ENCODE measurements at regions not wholly inside any gene's neighbourhood (a gene's known extent, or its start where the extent isn't known, plus 50 kb on each side); places are given as distances from the start of the nearest gene placed in this dataset.

- Histone ChIP-seq H3K9me2 (ENCODE audit: insufficient read depth, low read length) (no peaks in the 10 kb centered on the region), H3K4me2 (ENCODE audit: low read length) (no peak overlapping the region), H3K9ac (ENCODE audit: low read length) (no peak overlapping the region), H2AFZ (ENCODE audit: low read depth, low read length) (no peak overlapping the region), H3K27ac (ENCODE audit: low read length) (no peak overlapping the region), H4K20me1 (ENCODE audit: insufficient read depth) (no peaks in the 10 kb centered on the region), H3K9me3 (ENCODE audit: low read length) (no peaks in the 10 kb centered on the region), H3F3A (ENCODE audit: insufficient read depth, low read length, poor library complexity, severe bottlenecking) (no peaks in the 10 kb centered on the region), H3K36me3 (ENCODE audit: insufficient read depth, low read length) (no peaks in the 10 kb centered on the region), H3K4me3 (ENCODE audit: low read length) (no peak overlapping the region), H3K27me3 (ENCODE audit: insufficient read depth, low read depth, low read length) (no peaks in the 10 kb centered on the region), H3K79me2 (replicated peaks; ENCODE audit: insufficient read depth, low read length) (no peaks in the 10 kb centered on the region)
- TF ChIP-seq EZH2 (IDR thresholded peaks at IDR 0.05; ENCODE audit: borderline replicate concordance, insufficient read depth, low read length, poor library complexity, severe bottlenecking) (no peak), EP300 (conservative IDR thresholded peaks at IDR 0.05; ENCODE audit: poor library complexity, severe bottlenecking) (no peak), CTCF (IDR thresholded peaks at IDR 0.05; ENCODE audit: poor library complexity, severe bottlenecking) (no peak), MXI1 (conservative IDR thresholded peaks at IDR 0.05; ENCODE audit: poor library complexity, severe bottlenecking) (no peak), SMC3 (conservative IDR thresholded peaks at IDR 0.05; ENCODE audit: poor library complexity) (no peak), RAD21 (conservative IDR thresholded peaks at IDR 0.05) (no peak), REST (IDR thresholded peaks at IDR 0.05; ENCODE audit: borderline replicate concordance) (no peak), POLR2AphosphoS5 (IDR thresholded peaks at IDR 0.05) (no peak), TAF1 (IDR thresholded peaks at IDR 0.05; ENCODE audit: low read depth) (no peak)
These were observed 806.2 kb downstream of the NTRK3 start for GRCh38 chr15:87450314-87450713.

GRCh38 chr15:87439090-87439489, 817.4 kb downstream of the NTRK3 start:
- Histone ChIP-seq H3K9ac (ENCODE audit: low read length) (no peak overlapping the region), H3K4me3 (ENCODE audit: low read length) (no peak overlapping the region)

More at GRCh38 chr15:87439090-87439489, 817.4 kb downstream of the NTRK3 start:
- H3K27me3 ChIP-seq (ENCODE audit: insufficient read depth, low read depth, low read length), result no peaks in the 10 kb centered on the region
- H2AFZ ChIP-seq (ENCODE audit: low read depth, low read length), result no peak overlapping the region
- no peaks in the 10 kb centered on the region for H4K20me1 ChIP-seq (ENCODE audit: insufficient read depth)
- H3K4me2 ChIP-seq (ENCODE audit: low read length), result no peak overlapping the region
- no peaks in the 10 kb centered on the region for H3F3A ChIP-seq (ENCODE audit: insufficient read depth, low read length, poor library complexity, severe bottlenecking)
- no peaks in the 10 kb centered on the region for H3K79me2 ChIP-seq (replicated peaks; ENCODE audit: insufficient read depth, low read length)
- H3K9me2 ChIP-seq (ENCODE audit: insufficient read depth, low read length), result no peaks in the 10 kb centered on the region
- H3K27ac ChIP-seq (ENCODE audit: low read length), result no peak overlapping the region
- H3K9me3 ChIP-seq (ENCODE audit: low read length), result no peaks in the 10 kb centered on the region
- TF ChIP-seq CTCF (IDR thresholded peaks at IDR 0.05; ENCODE audit: poor library complexity, severe bottlenecking), result no peak
- TF ChIP-seq TAF1 (IDR thresholded peaks at IDR 0.05; ENCODE audit: low read depth), result no peak
- TF ChIP-seq EP300 (conservative IDR thresholded peaks at IDR 0.05; ENCODE audit: poor library complexity, severe bottlenecking), result no peak
- TF ChIP-seq MXI1 (conservative IDR thresholded peaks at IDR 0.05; ENCODE audit: poor library complexity, severe bottlenecking), result no peak
- no peak for TF ChIP-seq SMC3 (conservative IDR thresholded peaks at IDR 0.05; ENCODE audit: poor library complexity)
- no peak for TF ChIP-seq REST (IDR thresholded peaks at IDR 0.05; ENCODE audit: borderline replicate concordance)
- no peak for TF ChIP-seq EZH2 (IDR thresholded peaks at IDR 0.05; ENCODE audit: borderline replicate concordance, insufficient read depth, low read length, poor library complexity, severe bottlenecking)
- TF ChIP-seq POLR2AphosphoS5 (IDR thresholded peaks at IDR 0.05), result no peak
- TF ChIP-seq RAD21 (conservative IDR thresholded peaks at IDR 0.05), result no peak
- H3K36me3 ChIP-seq (ENCODE audit: insufficient read depth, low read length), result no peaks in the 10 kb centered on the region

Data from neural cell (in vitro differentiated cells).